ENCODE measurements at regions not wholly inside any gene's neighbourhood (a gene's known extent, or its start where the extent isn't known, plus 50 kb on each side); places are given as distances from the start of the nearest gene placed in this dataset.
A peak's percentile ranks its signal among the peaks of the same experiment; 100 is the strongest.

GRCh38 chr14:43894534-43894933 lies 612.5 kb downstream of the FSCB start:
- TF ChIP-seq CTCF (IDR thresholded peaks at IDR 0.05; ENCODE audit: low read depth, low read length, poor library complexity, severe bottlenecking), result peak; percentile 80
- no peak for TF ChIP-seq EZH2phosphoT487 (IDR thresholded peaks at IDR 0.05; ENCODE audit: borderline replicate concordance, low read length)
